Neural progenitor cell (in vitro differentiated cells): ENCODE measurements at regions not wholly inside any gene's neighbourhood (a gene's known extent, or its start where the extent isn't known, plus 50 kb on each side); places are given as distances from the start of the nearest gene placed in this dataset.

Experiments
- EZH2 ChIP-seq: fragments of 200-600 bp; sonication (generic); IDR thresholded peaks from 2 replicates; pipeline ENCODE4 v1.6.1; 2017; ENCODE audit warnings: antibody characterized with exemption, mild to moderate bottlenecking, moderate library complexity
- TF ChIP-seq, protein P1 (sequence below): fragments of 200-600 bp; sonication (generic); IDR thresholded peaks from 2 replicates; pipeline ENCODE4 v1.5.1; 2017; ENCODE audit warnings: antibody characterized with exemption, mild to moderate bottlenecking

DNA sequence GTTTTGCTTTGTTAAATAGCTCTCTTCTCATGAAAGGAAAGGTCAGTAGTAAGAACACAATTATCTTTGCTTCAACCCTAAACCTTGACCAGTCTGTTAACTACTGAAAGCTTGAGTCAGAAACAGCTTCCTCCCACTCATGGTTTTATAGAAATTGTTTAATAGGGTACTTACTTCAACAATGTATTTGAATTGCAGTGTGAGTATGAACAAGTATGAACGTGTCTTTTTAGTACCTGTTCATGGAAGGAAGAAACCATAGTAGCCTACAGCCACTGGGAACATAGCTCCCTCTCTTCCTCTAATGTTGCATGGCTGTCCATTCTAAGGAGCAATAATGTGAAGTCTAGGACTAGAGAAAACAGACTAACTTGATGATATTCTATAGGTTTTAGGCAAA is 311.0 kb downstream of the MCTP2 start:
- TF ChIP-seq, protein P1, sequence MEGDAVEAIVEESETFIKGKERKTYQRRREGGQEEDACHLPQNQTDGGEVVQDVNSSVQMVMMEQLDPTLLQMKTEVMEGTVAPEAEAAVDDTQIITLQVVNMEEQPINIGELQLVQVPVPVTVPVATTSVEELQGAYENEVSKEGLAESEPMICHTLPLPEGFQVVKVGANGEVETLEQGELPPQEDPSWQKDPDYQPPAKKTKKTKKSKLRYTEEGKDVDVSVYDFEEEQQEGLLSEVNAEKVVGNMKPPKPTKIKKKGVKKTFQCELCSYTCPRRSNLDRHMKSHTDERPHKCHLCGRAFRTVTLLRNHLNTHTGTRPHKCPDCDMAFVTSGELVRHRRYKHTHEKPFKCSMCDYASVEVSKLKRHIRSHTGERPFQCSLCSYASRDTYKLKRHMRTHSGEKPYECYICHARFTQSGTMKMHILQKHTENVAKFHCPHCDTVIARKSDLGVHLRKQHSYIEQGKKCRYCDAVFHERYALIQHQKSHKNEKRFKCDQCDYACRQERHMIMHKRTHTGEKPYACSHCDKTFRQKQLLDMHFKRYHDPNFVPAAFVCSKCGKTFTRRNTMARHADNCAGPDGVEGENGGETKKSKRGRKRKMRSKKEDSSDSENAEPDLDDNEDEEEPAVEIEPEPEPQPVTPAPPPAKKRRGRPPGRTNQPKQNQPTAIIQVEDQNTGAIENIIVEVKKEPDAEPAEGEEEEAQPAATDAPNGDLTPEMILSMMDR = no peak
- TF ChIP-seq EZH2 = no peak
